Lung microvascular endothelial cell (primary cell): ENCODE measurements at regions not wholly inside any gene's neighbourhood (a gene's known extent, or its start where the extent isn't known, plus 50 kb on each side); places are given as distances from the start of the nearest gene placed in this dataset.

ENCODE experiments used
- DNase-seq, 2 donors: peaks; one replicate each; pipeline versions ENCODE4 v3.0.0 to v3.0.0-alpha.2; 2010; ENCODE audit warnings: low read depth in 2 of 2

- no peak for DNase-seq
Observed at GRCh38 chr17:63126607-63127006, 160.6 kb downstream of the TANC2 start.

- DNase-seq, result no peak
Observed at GRCh38 chr17:63132459-63132911, 166.4 kb downstream of the TANC2 start.

GRCh38 chr17:63133491-63133890 is 167.5 kb downstream of the TANC2 start:
- no peak for DNase-seq

- DNase-seq, result no peak
Observed at GRCh38 chr17:63134867-63135266, 168.8 kb downstream of the TANC2 start.

- DNase-seq, result no peak
Observed at GRCh38 chr17:63136369-63137012, 170.5 kb downstream of the TANC2 start.

- DNase-seq, result no peak
Observed at GRCh38 chr17:63137163-63137562, 171.1 kb downstream of the TANC2 start.

- DNase-seq, result no peak
Observed at GRCh38 chr17:63138713-63139112, 172.7 kb downstream of the TANC2 start.

GRCh38 chr17:63139356-63139755 is 173.3 kb downstream of the TANC2 start:
- no peak for DNase-seq

- DNase-seq, result peak; percentile 42 to 47
Observed at GRCh38 chr17:63140255-63140654, 174.2 kb downstream of the TANC2 start.

GRCh38 chr17:63142836-63143235 is 176.8 kb downstream of the TANC2 start:
- DNase-seq, result no peak

GRCh38 chr17:63150490-63150889 is 184.5 kb downstream of the TANC2 start:
- no peak for DNase-seq

- no peak for DNase-seq
Observed at GRCh38 chr17:63150994-63151464, 185.0 kb downstream of the TANC2 start.

GRCh38 chr17:63151941-63152523 is 186.0 kb downstream of the TANC2 start:
- DNase-seq, result no peak

GRCh38 chr17:63153488-63153887 is 187.5 kb downstream of the TANC2 start:
- no peak for DNase-seq

GRCh38 chr17:63154586-63155244 is 188.7 kb downstream of the TANC2 start:
- DNase-seq, result no peak

GRCh38 chr17:63156986-63157385 is 191.0 kb downstream of the TANC2 start:
- DNase-seq, result no peak

- DNase-seq, result peak; percentile 7 to 55
Observed at GRCh38 chr17:63162406-63163157, 196.5 kb downstream of the TANC2 start.

- peak; percentile 37 to 63 for DNase-seq
Observed at GRCh38 chr17:63163158-63163520, 197.1 kb downstream of the TANC2 start.

- no peak for DNase-seq
Observed at GRCh38 chr17:63165400-63165799, 199.4 kb downstream of the TANC2 start.

- DNase-seq, result no peak
Observed at GRCh38 chr17:63170795-63171194, 204.8 kb downstream of the TANC2 start.

- DNase-seq, result peak in 1 of 2 donors; percentile 38
Observed at GRCh38 chr17:63171428-63172393, 205.7 kb downstream of the TANC2 start.
